ENCODE measurements at regions not wholly inside any gene's neighbourhood (a gene's known extent, or its start where the extent isn't known, plus 50 kb on each side); places are given as distances from the start of the nearest gene placed in this dataset.
"Not testable (repeated sequence)": the region's sequence is repeated elsewhere in the genome, so short reads cannot be mapped to it uniquely, and the experiment has no call there.

GRCh38 chr22:22697377-22698117, 53.1 kb downstream of the GGTLC2 start:
- DNase-seq = no peak

GRCh38 chr22:22698263-22698750, 53.9 kb downstream of the GGTLC2 start:
- DNase-seq = no peak

- DNase-seq = no peak
Observed at GRCh38 chr22:22700631-22701030, 56.2 kb downstream of the GGTLC2 start.

- DNase-seq = not testable (repeated sequence)
Observed at GRCh38 chr22:22701557-22701956, 57.1 kb downstream of the GGTLC2 start.

- DNase-seq = peak in 1 of 3 experiments; percentile 2
Observed at GRCh38 chr22:22702237-22703202, 58.1 kb downstream of the GGTLC2 start.

GRCh38 chr22:22703203-22703570, 58.8 kb downstream of the GGTLC2 start:
- no peak for DNase-seq

GRCh38 chr22:22703715-22704114, 59.3 kb downstream of the GGTLC2 start:
- no peak for DNase-seq

GRCh38 chr22:22704156-22704946, 59.9 kb downstream of the GGTLC2 start:
- DNase-seq = no peak

GRCh38 chr22:22705328-22706100, 61.1 kb downstream of the GGTLC2 start:
- DNase-seq = no peak

GRCh38 chr22:22706253-22706915, 62.0 kb downstream of the GGTLC2 start:
- no peak for DNase-seq

GRCh38 chr22:22709719-22710445, 65.5 kb downstream of the GGTLC2 start:
- DNase-seq = no peak

- peak; percentile 26 to 44 (median 37) for DNase-seq
Observed at GRCh38 chr22:22710719-22711531, 66.5 kb downstream of the GGTLC2 start.

- no peak for DNase-seq
Observed at GRCh38 chr22:22711532-22711913, 67.1 kb downstream of the GGTLC2 start.

- DNase-seq = no peak
Observed at GRCh38 chr22:22712092-22712658, 67.8 kb downstream of the GGTLC2 start.

GRCh38 chr22:22712666-22713365, 68.4 kb downstream of the GGTLC2 start:
- no peak for DNase-seq

GRCh38 chr22:22713416-22713815, 69.0 kb downstream of the GGTLC2 start:
- DNase-seq = no peak

- no peak for DNase-seq
Observed at GRCh38 chr22:22714600-22715335, 70.4 kb downstream of the GGTLC2 start.

- DNase-seq = no peak
Observed at GRCh38 chr22:22716136-22716665, 71.8 kb downstream of the GGTLC2 start.

All from NCI-H1417 (cell line).